ENCODE measurements at regions not wholly inside any gene's neighbourhood (a gene's known extent, or its start where the extent isn't known, plus 50 kb on each side); places are given as distances from the start of the nearest gene placed in this dataset.

GRCh38 chr16:48879223-48880122 lies 269.5 kb upstream of the N4BP1 start:
- no peak for DNase-seq

DNA sequence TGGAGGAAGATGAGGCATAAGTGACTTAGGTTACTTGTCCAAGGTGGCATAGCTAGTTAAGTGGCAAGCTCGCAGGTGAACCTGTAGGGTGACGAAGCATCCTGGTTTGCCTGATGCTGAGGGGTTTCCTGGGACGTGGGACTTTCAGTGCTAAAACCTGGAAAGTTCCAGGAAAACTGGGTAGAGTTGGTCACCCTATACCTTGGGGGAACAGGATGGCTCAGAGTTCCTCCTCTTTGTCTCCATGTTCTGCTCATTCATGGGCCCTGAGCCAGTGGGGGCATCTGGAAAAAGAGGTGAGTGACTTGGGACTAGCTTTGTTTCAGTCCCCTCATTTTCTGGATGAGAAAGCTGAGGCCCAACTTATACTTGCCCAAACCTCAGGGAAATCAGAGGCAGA lies 268.0 kb upstream of the N4BP1 start:
- DNase-seq: no peak

DNA sequence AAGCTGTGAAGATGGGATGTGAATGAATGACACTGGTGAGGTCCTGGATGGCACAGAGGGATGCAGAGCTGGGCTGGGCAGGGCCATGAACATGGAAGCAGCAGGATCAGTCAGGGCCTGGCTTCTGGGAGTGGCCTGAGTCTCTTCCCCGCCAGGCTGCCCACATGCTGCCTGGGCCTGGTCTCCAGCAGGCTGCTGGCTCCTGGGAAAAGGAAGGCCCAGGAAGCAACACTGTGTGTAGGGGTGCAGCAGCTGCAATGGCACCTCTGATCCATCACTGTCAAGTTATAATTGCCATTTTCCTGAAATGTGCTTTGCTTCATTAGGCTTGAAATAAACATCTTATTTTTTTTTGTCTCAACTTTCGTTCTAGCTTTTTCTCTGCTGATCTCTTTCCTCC lies 260.2 kb upstream of the N4BP1 start:
- no peak for DNase-seq

DNA sequence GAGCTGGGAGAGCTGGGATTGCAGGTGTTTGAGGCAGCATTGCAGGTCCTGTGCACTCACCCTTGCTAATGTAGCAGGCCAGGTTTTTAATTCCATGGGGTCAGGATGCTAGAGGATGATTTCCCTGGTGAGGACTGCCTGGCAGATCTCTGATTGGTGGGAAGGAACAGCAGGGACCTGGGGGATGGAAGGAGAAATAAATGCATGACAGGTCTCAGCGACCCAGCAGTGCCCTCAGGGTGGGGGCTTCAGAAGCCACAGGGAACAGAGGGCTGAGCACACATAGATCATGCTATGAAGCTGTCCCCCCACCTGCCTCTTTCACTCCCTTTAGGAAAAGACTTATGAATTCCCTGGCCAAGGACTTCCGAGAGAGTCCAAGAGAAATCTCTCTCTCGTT lies 255.5 kb upstream of the N4BP1 start:
- no peak for DNase-seq

DNA sequence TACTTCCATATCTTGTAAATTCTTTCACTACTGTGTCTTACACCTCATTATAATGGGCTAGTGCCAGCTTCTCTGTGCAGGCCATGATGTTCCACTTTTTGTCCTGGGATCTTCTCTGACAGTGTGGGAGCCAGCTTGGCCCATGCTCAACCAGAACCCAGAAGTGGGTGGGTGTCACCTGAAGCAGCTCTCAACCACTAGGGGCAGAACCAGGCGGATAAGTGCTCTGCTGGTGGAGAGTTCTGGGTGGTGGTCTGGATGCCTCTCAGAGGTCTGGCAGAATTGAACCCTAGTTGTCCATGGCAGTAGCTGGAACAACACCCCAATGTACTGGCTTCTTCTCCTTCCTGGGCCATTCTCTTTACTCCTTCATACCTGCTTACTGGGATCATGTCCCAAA lies 254.1 kb upstream of the N4BP1 start:
- no peak for DNase-seq

DNA sequence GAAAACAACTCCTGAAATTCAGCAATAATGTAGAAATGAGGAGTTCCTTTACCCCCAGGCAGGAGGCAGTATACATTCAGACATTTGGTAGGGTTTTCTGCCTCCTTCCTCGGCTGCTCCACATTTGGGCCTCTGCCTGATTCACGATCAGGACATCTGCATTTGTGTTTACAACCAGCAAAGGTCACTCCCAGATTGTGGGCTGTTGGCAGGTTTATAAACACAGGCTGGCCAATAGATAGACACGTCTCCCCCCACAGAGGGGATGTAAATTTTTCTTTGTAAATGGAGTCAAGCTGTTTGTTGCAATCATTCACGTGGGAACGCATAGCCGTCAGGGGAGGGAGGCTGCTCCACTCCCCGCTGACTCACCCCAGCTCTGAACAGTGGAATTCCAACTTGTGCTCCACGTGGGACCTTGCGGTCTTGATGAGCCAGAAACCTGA lies 252.1 kb upstream of the N4BP1 start:
- DNase-seq: no peak

- no peak for DNase-seq
These were observed 250.4 kb upstream of the N4BP1 start for GRCh38 chr16:48860341-48860740.

- DNase-seq: no peak
These were observed 243.0 kb upstream of the N4BP1 start for GRCh38 chr16:48852951-48853350.

- DNase-seq: no peak
These were observed 242.5 kb upstream of the N4BP1 start for GRCh38 chr16:48852458-48852857.

DNA sequence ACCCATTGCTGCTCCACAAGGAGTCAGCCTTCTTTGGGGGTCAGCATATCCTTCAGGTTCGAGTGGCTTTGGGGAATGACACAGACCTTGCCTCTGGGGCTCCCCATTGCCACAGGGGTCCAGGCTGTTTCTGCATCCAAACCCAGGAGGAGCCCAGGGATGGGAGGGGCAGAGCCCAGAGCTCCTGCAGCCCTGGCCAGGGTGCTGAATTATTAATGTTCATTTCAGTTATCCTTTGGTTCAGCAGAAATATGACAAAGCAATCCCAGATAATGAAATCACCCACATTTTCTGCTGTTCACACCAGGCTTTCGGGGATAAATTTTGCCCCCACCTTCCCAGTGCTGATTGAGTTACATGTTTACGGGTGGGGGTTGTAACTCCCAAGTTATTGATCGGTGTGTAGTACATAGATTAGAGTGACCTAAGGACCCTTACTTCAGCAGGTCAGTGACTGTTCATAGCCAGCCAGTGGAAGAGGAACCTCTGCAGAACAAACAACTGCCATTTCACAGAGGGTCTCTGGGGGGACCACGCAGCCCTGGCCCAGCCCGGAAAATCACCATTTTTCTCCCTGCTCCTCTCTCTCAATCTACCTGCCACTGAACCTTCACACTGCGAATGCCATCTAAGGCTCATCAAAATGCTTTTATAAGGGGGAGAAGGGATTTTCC lies 240.3 kb upstream of the N4BP1 start:
- DNase-seq: no peak

DNA sequence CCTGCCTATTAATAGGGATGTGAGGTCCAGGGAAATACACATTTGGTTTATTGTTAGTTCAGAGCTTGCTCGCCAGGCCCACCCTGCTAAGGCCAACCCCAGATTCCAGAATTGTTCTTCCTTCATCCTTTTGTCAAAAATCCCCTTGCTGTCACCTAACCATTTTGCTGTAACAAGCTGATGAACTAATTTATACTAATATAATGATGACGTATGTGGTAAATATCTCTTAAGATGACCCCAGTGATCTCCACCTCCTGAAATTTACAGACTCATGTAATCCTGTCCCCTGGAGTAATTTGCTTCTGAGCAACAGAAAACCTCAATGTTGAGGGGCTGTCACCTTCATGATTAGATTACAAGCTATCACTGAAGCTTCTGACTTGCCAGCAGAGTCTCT lies 236.3 kb upstream of the N4BP1 start:
- no peak for DNase-seq

- DNase-seq: no peak
These were observed 235.3 kb upstream of the N4BP1 start for GRCh38 chr16:48845261-48845660.

DNA sequence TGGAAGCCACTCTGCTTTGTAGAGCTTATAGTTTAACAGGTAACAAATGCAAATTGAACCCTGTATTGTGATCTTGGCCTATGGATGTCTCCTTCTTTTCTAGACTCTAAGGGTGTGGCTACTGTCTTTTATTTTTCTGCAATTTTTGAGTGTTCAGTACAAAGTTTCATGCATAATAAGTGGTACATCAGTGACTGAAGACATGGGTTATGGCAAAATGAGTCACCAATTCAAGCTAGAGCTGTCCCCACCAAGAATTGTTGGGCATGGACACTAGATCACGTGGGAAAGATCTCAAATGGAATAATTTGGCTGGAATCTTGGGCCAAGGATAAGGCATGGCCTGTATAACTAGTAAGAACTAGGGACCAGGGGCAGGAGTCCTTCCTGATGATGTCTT lies 228.4 kb upstream of the N4BP1 start:
- no peak for DNase-seq

DNA sequence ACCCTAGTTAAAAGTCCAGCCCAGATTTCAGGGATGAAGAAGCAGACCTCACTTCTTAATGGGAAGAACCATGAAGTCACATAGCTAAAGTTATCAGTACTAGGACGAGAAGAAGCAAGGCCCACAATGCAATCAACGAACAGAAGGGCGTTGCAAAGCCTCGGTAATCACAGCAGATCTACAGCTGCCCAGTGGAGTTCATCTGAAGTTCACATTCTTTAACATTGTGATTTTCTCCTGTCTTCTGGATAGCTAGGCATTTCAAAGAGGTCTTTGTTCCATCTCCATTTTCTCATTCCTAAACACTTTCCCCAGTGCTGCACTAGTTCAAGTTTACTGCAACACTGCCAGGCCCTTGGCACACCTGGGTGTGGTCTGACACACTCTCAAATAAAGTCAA lies 226.7 kb upstream of the N4BP1 start:
- no peak for DNase-seq

- no peak for DNase-seq
These were observed 226.1 kb upstream of the N4BP1 start for GRCh38 chr16:48836067-48836466.

GRCh38 chr16:48834576-48834975 lies 224.6 kb upstream of the N4BP1 start:
- DNase-seq: no peak

GRCh38 chr16:48833461-48833860 lies 223.5 kb upstream of the N4BP1 start:
- DNase-seq: no peak

DNA sequence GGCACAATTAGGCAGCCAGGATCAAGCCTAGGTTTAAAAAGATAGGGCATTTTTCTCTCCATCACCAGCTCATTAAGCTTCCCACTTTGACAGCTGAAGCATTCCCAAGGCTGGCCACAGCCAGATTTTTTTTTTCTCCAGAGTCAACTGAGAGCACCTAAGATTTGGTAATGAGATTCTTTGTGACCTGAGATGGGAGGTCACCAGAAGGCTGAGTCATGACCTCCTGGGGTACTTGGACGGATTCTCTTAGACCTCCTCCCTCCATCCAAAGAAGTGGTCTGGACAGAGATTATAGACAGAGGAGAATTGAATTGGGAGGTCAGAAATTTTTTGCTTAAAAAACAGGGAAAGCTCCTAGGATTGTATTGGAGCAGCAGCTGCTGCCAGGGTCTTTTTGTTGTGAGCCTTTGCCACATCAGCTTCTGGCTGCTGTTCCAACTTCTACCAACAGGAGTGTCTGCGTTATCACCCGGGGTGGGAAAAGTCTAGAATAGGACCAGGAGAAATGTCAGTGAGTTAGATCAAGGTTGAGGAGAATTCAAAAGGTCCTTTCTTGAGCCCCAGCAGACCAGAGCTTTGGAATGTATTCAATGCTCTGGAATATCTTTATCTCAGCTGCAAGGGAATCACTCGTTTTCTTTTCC lies 221.2 kb upstream of the N4BP1 start:
- peak in 1 of 2 experiments; percentile 5 for DNase-seq

GRCh38 chr16:48829336-48830310 lies 219.6 kb upstream of the N4BP1 start:
- DNase-seq: no peak

DNA sequence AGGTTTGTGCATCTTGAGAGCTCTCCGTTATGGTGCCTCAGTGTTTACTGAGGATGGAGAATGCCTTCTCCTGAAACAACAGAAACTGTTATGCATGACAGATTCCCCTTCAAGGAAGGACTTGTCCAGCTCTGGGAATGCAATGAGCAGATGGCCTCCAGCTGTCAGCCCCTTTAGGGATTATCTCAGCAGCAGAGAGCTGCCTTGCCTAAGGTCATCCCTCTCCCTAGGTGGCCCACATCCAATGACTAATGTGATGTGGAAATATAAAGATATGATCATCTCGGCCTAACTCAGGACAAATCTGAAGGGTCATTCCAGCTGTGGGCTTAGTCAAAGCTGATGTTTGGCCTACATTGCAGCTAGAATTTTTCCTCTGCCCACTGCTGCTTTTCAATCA lies 214.3 kb upstream of the N4BP1 start:
- no peak for DNase-seq

GRCh38 chr16:48822431-48822830 lies 212.5 kb upstream of the N4BP1 start:
- DNase-seq: no peak

- no peak for DNase-seq
These were observed 210.4 kb upstream of the N4BP1 start for GRCh38 chr16:48820379-48820778.

DNA sequence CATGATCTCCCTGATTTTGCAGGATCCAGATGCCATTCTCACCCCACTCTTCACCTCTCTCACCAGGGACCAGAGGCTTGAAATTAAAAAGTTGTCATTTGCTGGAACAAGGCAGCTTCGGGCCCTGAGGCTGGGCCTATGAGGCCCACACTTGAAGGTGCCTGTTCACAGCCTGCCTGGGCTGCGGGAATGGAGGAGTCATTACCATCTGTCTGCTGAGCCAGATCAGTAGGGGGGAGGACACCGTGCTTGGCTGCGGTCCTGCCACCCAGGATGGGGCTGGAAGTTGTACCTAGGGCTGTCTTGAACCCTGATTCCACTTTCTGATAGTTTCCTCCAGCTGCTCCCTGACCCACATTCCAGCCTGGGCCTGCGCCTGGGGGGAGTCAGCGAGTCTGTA lies 208.3 kb upstream of the N4BP1 start:
- DNase-seq: no peak
